SJCRH30 (cell line): ENCODE measurements at regions not wholly inside any gene's neighbourhood (a gene's known extent, or its start where the extent isn't known, plus 50 kb on each side); places are given as distances from the start of the nearest gene placed in this dataset.

Experiments used
- DNase-seq, 2 experiments: peaks; one replicate each; pipeline ENCODE4 v3.0.0-alpha.2; 2015 to 2020
- H3K27ac ChIP-seq: fragments of 250-450 bp; sonication (Bioruptor Pico); 2 replicates; pipeline ENCODE4 v1.5.1; 2020; ENCODE audit warnings: mild to moderate bottlenecking, moderate library complexity
- H3K27me3 ChIP-seq: fragments of 250-450 bp; sonication (Bioruptor Pico); 2 replicates; pipeline ENCODE4 v1.5.1; 2020; ENCODE audit warnings: mild to moderate bottlenecking, moderate library complexity
- H3K36me3 ChIP-seq: fragments of 250-450 bp; sonication (Bioruptor Pico); 2 replicates; pipeline ENCODE4 v1.5.1; 2020; ENCODE audit warnings: mild to moderate bottlenecking, moderate library complexity
- H3K4me1 ChIP-seq: fragments of 250-450 bp; sonication (Bioruptor Pico); 2 replicates; pipeline ENCODE4 v1.5.1; 2020; ENCODE audit warnings: mild to moderate bottlenecking, moderate library complexity
- H3K4me3 ChIP-seq: fragments of 250-450 bp; sonication (Bioruptor Pico); 2 replicates; pipeline ENCODE4 v1.5.1; 2020; ENCODE audit warnings: mild to moderate bottlenecking, moderate library complexity
- H3K9me3 ChIP-seq: fragments of 250-450 bp; sonication (Bioruptor Pico); replicated peaks from 2 replicates; pipeline ENCODE4 v1.5.1; 2020; ENCODE audit warnings: mild to moderate bottlenecking, moderate library complexity

- no peak overlapping the region for H3K4me3 ChIP-seq
- no peak for DNase-seq
- no peaks in the 10 kb centered on the region for H3K36me3 ChIP-seq
- no peak overlapping the region for H3K27ac ChIP-seq
- H3K4me1 ChIP-seq = no peaks in the 10 kb centered on the region
- H3K9me3 ChIP-seq = no peaks in the 10 kb centered on the region
- no peaks in the 10 kb centered on the region; the same call in 1 of the 2 replicates for H3K27me3 ChIP-seq
Observed at GRCh38 chr12:115230606-115231005, 546.6 kb upstream of the TBX3 start.

DNA sequence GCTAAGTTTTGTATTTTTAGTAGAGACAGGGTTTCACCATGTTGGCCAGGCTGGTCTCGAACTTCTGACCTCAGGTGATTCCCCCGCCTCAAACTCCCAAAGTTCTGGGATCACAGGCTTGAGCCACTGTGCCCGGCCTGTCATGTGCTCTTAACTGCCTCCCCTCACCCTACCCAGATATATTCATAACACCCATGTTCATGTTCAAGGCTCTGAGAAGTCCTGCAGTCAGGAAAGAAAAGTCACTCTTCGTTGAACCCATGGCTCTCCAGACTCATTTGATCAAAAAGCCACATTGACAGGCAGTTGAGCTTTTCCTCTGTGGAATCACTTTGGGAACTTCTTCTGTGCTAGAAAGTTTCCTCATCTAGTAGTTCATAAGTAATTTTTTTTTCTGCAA, 545.5 kb upstream of the TBX3 start:
- Histone ChIP-seq H3K9me3 (no peaks in the 10 kb centered on the region), H3K27me3 (no peaks in the 10 kb centered on the region; the same call in 1 of the 2 replicates), H3K4me3 (no peak overlapping the region), H3K36me3 (no peaks in the 10 kb centered on the region), H3K27ac (no peak overlapping the region), H3K4me1 (no peaks in the 10 kb centered on the region)
- DNase-seq = no peak

GRCh38 chr12:115228434-115228833, 544.5 kb upstream of the TBX3 start:
- Histone ChIP-seq H3K36me3 (no peaks in the 10 kb centered on the region), H3K27me3 (no peaks in the 10 kb centered on the region; the same call in 1 of the 2 replicates), H3K4me1 (peaks cover 3% of the 10 kb centered on the region), H3K27ac (no peak overlapping the region), H3K9me3 (no peaks in the 10 kb centered on the region), H3K4me3 (no peak overlapping the region)
- DNase-seq = no peak

- H3K27me3 ChIP-seq = no peaks in the 10 kb centered on the region; the same call in 1 of the 2 replicates
- DNase-seq = no peak
- no peak overlapping the region for H3K27ac ChIP-seq
- H3K36me3 ChIP-seq = no peaks in the 10 kb centered on the region
- H3K4me1 ChIP-seq = peaks cover 7% of the 10 kb centered on the region
- H3K9me3 ChIP-seq = no peaks in the 10 kb centered on the region
- no peak overlapping the region for H3K4me3 ChIP-seq
Observed at GRCh38 chr12:115227137-115227615, 543.2 kb upstream of the TBX3 start.

DNA sequence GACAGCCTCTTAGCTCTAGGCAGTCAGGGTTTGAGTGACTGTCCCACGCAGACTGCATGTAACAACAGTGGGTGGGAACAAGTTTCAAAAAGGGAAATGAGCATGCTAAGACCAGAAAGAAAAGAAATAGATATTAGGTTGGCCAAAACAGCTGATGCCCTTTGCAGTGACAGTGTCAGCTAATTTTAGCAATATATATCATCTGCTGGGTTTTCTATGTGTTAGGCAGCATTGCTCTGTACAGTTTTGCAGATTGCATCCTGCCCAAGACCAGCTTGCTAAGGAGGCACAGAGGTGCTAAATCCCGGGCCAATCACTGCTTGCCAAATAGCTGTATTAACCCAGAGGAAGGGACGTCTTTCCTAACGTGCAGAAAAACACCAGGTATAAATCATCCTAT, 541.9 kb upstream of the TBX3 start:
- Histone ChIP-seq H3K27me3 (no peaks in the 10 kb centered on the region; the same call in 1 of the 2 replicates), H3K4me3 (no peak overlapping the region), H3K9me3 (no peaks in the 10 kb centered on the region), H3K4me1 (peaks cover 7% of the 10 kb centered on the region), H3K36me3 (no peaks in the 10 kb centered on the region), H3K27ac (no peak overlapping the region)
- no peak for DNase-seq

GRCh38 chr12:115223991-115224390, 540.0 kb upstream of the TBX3 start:
- Histone ChIP-seq H3K36me3 (no peaks in the 10 kb centered on the region), H3K4me1 (peaks cover 7% of the 10 kb centered on the region), H3K27me3 (no peaks in the 10 kb centered on the region; the same call in 1 of the 2 replicates), H3K9me3 (no peaks in the 10 kb centered on the region), H3K27ac (no peak overlapping the region), H3K4me3 (no peak overlapping the region)
- peak in 1 of 2 experiments; percentile 13 for DNase-seq

GRCh38 chr12:115223322-115223721, 539.3 kb upstream of the TBX3 start:
- H3K27ac ChIP-seq = no peak overlapping the region
- no peak overlapping the region for H3K4me3 ChIP-seq
- no peaks in the 10 kb centered on the region for H3K9me3 ChIP-seq
- H3K27me3 ChIP-seq = no peaks in the 10 kb centered on the region
- no peaks in the 10 kb centered on the region for H3K36me3 ChIP-seq
- DNase-seq = peak; percentile 61 to 73
- H3K4me1 ChIP-seq = peaks cover 7% of the 10 kb centered on the region

DNA sequence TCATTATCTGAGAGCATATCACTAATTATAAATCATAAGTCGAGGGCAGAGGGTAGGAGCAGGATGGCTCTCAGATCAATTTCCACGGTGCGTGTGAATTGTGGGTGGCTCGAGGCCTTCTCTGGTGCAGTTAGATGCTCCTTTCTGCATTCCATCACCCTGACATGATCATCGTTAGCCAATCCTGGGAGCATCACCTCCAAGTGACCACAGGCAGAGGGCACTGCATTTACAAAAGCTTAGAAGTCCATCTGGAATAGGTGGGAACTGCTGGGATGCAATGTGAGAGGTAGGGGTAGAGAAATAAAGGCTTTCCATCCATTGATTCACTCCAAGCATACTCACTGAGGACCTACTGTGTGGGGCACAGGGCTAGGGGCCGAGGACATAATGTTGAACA, 538.2 kb upstream of the TBX3 start:
- no peak for DNase-seq
- Histone ChIP-seq H3K4me1 (peaks cover 7% of the 10 kb centered on the region), H3K27ac (no peak overlapping the region), H3K9me3 (no peaks in the 10 kb centered on the region), H3K36me3 (no peaks in the 10 kb centered on the region), H3K4me3 (no peak overlapping the region), H3K27me3 (no peaks in the 10 kb centered on the region)

DNA sequence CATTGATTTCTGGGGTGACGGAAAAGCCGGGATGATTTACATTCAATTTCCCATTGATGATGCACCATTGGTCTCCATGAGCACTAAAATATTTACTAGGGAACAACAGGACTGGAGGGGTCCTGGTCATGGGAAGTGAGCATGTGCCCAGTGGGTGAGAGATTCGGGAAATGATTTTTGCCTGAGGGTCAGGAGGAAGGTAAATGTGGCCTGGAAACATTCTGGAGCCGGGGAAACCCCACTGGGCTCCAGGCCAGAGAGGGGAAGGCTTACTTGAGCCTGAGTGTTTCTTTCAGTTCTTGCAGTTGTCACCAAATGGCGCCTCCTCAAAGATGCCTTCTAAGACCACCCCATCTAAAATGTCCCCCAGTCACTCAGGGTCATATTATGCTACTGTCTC, 532.3 kb upstream of the TBX3 start:
- peaks cover 13% of the 10 kb centered on the region for H3K4me1 ChIP-seq
- H3K9me3 ChIP-seq = peaks cover 8% of the 10 kb centered on the region
- no peak overlapping the region for H3K27ac ChIP-seq
- H3K27me3 ChIP-seq = no peaks in the 10 kb centered on the region
- no peaks in the 10 kb centered on the region for H3K36me3 ChIP-seq
- no peak overlapping the region for H3K4me3 ChIP-seq
- DNase-seq = peak in 1 of 2 experiments; percentile 13

DNA sequence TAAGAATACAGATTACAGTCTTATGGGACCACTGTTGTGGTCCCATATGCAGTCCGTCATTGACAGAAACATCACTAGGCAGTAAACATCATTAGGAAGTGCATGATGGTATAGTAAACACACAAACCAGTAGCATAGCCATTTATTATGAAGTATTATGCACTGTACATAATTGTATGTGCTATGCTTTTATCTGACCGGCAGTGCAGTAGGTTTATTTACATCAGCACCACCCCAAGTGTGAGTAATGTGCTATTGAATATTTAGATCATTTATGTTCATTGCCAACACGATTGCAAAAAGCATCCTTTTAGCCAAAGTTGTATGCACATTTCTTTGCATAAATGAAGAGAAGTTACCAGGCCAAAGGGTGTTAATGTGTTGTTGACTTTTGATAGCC, 531.6 kb upstream of the TBX3 start:
- Histone ChIP-seq H3K27me3 (no peaks in the 10 kb centered on the region), H3K4me1 (peaks cover 13% of the 10 kb centered on the region), H3K27ac (no peak overlapping the region), H3K4me3 (no peak overlapping the region), H3K36me3 (no peaks in the 10 kb centered on the region), H3K9me3 (peaks cover 8% of the 10 kb centered on the region)
- no peak for DNase-seq

DNA sequence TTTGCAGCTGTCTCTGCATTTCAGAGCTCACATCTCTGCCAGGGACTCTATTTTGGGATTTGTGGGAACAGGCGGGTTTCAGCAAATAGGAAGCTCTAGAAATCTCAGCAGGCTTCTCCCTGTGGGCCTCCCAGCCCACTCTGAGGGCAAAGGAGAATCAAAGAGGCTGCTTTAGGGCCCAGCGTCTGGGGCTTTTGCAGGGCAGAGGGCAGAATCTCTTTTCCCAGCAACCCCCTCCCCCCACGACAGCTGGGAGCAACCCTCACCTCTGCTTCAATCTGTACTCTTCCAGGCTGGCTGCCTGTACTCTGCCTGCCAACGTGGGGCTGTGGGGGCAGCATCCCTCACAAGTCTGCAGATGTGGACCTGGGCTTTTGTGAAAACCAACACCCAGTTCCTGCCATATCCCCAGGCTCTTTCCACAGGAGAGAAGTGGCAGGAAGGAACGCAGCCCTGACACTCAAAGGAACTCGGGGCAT, 529.6 kb upstream of the TBX3 start:
- Histone ChIP-seq H3K27ac (peak overlapping the region; percentile 64), H3K36me3 (no peaks in the 10 kb centered on the region), H3K27me3 (no peaks in the 10 kb centered on the region), H3K4me3 (peak overlapping the region; percentile 32; the same call in 1 of the 2 replicates), H3K4me1 (peaks cover 13% of the 10 kb centered on the region), H3K9me3 (peaks cover 8% of the 10 kb centered on the region)
- peak; percentile 90 to 94 for DNase-seq

DNA sequence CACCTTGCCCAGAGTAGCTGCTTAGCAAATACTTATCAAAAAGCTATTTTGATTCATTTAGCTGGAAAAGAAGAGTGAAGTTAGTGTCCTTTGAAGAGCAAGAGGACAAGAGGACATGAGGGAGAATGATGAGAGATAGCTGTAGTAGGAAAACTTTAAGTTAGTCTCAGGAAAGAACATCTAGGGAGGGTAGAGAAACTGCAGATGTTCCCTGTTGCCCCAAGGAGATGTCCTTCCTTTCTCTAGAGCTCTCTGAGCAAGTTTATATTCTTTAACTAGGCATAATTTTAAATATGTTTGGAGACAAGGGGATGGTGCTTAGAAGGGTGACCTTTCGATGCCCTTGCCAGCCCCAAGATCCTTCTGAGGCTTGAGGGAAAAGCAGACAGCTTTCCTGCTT, 529.1 kb upstream of the TBX3 start:
- Histone ChIP-seq H3K27ac (peak overlapping the region; percentile 64), H3K4me3 (no peak overlapping the region), H3K9me3 (peaks cover 8% of the 10 kb centered on the region), H3K27me3 (no peaks in the 10 kb centered on the region), H3K4me1 (peaks cover 13% of the 10 kb centered on the region), H3K36me3 (no peaks in the 10 kb centered on the region)
- DNase-seq = no peak

- no peak overlapping the region for H3K27ac ChIP-seq
- no peak for DNase-seq
- no peaks in the 10 kb centered on the region for H3K36me3 ChIP-seq
- H3K4me3 ChIP-seq = no peak overlapping the region
- H3K4me1 ChIP-seq = peaks cover 13% of the 10 kb centered on the region
- peaks cover 8% of the 10 kb centered on the region for H3K9me3 ChIP-seq
- H3K27me3 ChIP-seq = no peaks in the 10 kb centered on the region
Observed at GRCh38 chr12:115212356-115212755, 528.4 kb upstream of the TBX3 start.

DNA sequence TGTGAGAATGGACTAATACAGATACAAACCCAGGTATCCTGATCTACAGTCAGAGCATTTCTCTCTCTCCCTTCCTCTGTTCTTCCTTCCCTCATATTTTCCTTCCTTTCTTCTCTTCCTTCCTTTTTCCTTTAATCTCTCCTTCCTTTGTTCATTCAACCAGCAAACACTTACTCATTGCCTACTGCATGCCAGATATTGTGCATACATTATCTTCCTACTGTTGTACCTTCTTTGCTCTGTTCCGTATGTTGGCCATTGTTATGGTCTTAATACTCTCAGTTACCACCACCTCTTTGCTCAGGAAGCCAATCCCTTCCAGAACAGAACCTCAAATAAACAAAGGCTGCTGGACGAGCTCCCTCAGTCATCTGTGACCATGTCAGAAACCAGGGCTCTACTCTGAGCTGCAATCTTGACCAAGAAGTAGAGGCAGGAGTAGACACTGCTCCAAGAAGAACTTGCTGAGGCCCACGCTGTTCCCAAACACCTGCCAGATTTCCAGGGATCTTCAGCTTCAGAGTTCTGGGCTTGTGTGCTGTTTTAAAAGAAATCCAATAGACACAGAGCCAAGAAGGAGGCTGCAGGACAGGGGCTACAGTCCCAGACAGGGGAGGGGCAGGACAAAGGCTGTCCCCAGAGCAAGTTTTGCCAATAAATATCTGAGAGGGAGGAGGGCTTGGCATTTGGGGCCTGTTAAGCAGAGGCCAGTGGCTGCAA, 526.7 kb upstream of the TBX3 start:
- Histone ChIP-seq H3K4me3 (no peak overlapping the region), H3K4me1 (peaks cover 13% of the 10 kb centered on the region), H3K36me3 (no peaks in the 10 kb centered on the region), H3K9me3 (peaks cover 8% of the 10 kb centered on the region), H3K27ac (no peak overlapping the region), H3K27me3 (no peaks in the 10 kb centered on the region)
- DNase-seq = no peak

DNA sequence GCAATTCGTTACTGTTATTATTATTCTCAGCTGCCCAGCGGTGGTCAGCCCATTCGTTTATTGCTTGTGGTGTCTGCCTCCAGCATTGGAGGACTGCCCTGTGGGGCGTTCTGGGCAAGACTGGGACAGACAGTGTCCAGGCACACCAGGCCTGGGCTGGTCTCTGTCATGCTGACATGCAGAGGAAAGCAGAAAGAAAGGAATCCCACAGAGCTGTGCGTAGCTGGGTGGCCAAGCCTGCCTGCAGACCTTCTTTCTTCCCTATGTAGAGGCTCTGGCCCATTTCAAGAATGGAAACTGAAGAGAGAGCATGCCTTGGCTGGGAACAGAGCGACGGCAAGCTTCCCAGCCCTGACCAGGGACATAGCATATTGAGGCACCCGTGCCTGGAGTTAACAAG, 525.3 kb upstream of the TBX3 start:
- Histone ChIP-seq H3K36me3 (no peaks in the 10 kb centered on the region), H3K27me3 (no peaks in the 10 kb centered on the region), H3K4me3 (no peak overlapping the region), H3K9me3 (peaks cover 8% of the 10 kb centered on the region), H3K27ac (no peak overlapping the region), H3K4me1 (peaks cover 16% of the 10 kb centered on the region)
- DNase-seq = no peak

DNA sequence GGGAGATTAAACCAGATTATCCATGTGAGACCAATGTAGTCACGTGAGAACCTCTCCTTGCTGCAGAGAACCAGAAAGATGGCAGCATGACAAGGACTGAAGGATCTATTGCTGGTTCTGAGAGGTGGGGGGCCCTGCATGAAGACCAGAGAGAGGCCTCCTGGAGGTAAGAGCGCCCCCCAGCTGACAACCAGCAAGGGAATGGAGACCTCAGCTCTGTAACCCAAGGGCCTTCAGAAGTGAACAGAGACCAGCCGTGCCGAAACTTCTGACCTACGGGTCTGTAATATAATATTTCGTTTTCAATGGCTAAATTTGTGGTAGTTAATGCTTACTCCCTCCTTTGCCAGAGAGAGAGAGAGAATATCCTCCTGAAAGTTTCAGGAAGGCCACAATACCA, 524.1 kb upstream of the TBX3 start:
- peaks cover 8% of the 10 kb centered on the region for H3K9me3 ChIP-seq
- no peak overlapping the region for H3K27ac ChIP-seq
- H3K4me3 ChIP-seq = no peak overlapping the region
- DNase-seq = no peak
- H3K4me1 ChIP-seq = peaks cover 18% of the 10 kb centered on the region
- no peaks in the 10 kb centered on the region for H3K36me3 ChIP-seq
- H3K27me3 ChIP-seq = no peaks in the 10 kb centered on the region
